GM13976 (cell line): ENCODE measurements at regions not wholly inside any gene's neighbourhood (a gene's known extent, or its start where the extent isn't known, plus 50 kb on each side); places are given as distances from the start of the nearest gene placed in this dataset.
"Not testable (repeated sequence)": the region's sequence is repeated elsewhere in the genome, so short reads cannot be mapped to it uniquely, and the experiment has no call there.

Experiments used
- DNase-seq: peaks from one replicate; pipeline ENCODE4 v3.0.0; 2012; ENCODE audit warnings: low spot score
- CTCF ChIP-seq: IDR thresholded peaks from 2 replicates; pipeline ENCODE4 v1.5.1; 2012; ENCODE audit warnings: borderline replicate concordance, mild to moderate bottlenecking; ENCODE audit not compliant: insufficient read depth; ENCODE audit errors: extremely low read depth, missing control alignments, control extremely low read depth
- in situ Hi-C: fragments of 300-500 bp; cut with MboI; formaldehyde crosslinking; loops from one replicate; pipeline ENCODE4 v1.12.0; 2022; ENCODE audit warnings: low sequenced_read_pairs, mixed read lengths, inconsistent platforms; ENCODE audit not compliant: unreplicated experiment

GRCh38 chr12:31220633-31221550 lies 105.1 kb downstream of the SINHCAF start:
- no peak for DNase-seq
- TF ChIP-seq CTCF, result no peak

GRCh38 chr12:31221551-31221945 lies 104.4 kb downstream of the SINHCAF start:
- no peak for TF ChIP-seq CTCF
- DNase-seq, result no peak
- in situ Hi-C loops, result no loop called here

More at GRCh38 chr12:31220633-31221550, 105.1 kb downstream of the SINHCAF start:
- in situ Hi-C loops, result no loop called here

GRCh38 chr12:31222620-31223222 lies 103.2 kb downstream of the SINHCAF start:
- in situ Hi-C loops, result no loop called here
- DNase-seq, result no peak
- TF ChIP-seq CTCF, result no peak

GRCh38 chr12:31223640-31224039 lies 102.3 kb downstream of the SINHCAF start:
- DNase-seq, in situ Hi-C loops: not testable (repeated sequence)

GRCh38 chr12:31224768-31225448 lies 101.0 kb downstream of the SINHCAF start:
- TF ChIP-seq CTCF, result no peak
- no peak for DNase-seq
- in situ Hi-C loops, result loop anchor here (25.0 kb wide), 1 partner anchor 113 kb away; no protein-coding TSS in a partner anchor

- in situ Hi-C loops, result loop anchor here (25.0 kb wide), 1 partner anchor 114 kb away; no protein-coding TSS in a partner anchor
- DNase-seq, result no peak
- TF ChIP-seq CTCF, result no peak
Observed at GRCh38 chr12:31225656-31226535, 100.1 kb downstream of the SINHCAF start.
